ENCODE measurements at regions not wholly inside any gene's neighbourhood (a gene's known extent, or its start where the extent isn't known, plus 50 kb on each side); places are given as distances from the start of the nearest gene placed in this dataset.

GRCh38 chr9:750249-750967 lies 91.1 kb upstream of the DMRT1 start:
- no peak for TF ChIP-seq CTCF (IDR thresholded peaks at IDR 0.05)
- TF ChIP-seq POLR2A (IDR thresholded peaks at IDR 0.05), result no peak
